WTC11 (cell line): ENCODE measurements at regions not wholly inside any gene's neighbourhood (a gene's known extent, or its start where the extent isn't known, plus 50 kb on each side); places are given as distances from the start of the nearest gene placed in this dataset.
A peak's percentile ranks its signal among the peaks of the same experiment; 100 is the strongest.

Experiments
- ATAC-seq: fragments of 200-7000 bp; cut with Tn5 transposase; 2 replicates; pipeline ENCODE4 v1.10.0; 2021; ENCODE audit warnings: mild to moderate bottlenecking, moderate library complexity
- CTCF ChIA-PET: fragments of 300-600 bp; sonication (Branson Sonifier 250); formaldehyde crosslinking; loops from one replicate; lab custom pipeline; 2021; ENCODE audit warnings: antibody characterized with exemption; lab: Charles Lee
- POLR2A ChIA-PET: fragments of 350-600 bp; sonication (Branson Sonifier 250); formaldehyde crosslinking; loops from one replicate; lab custom pipeline; 2021; ENCODE audit warnings: antibody characterized with exemption; lab: Charles Lee
- DNase-seq: peaks from one replicate; pipeline ENCODE4 v3.0.0; 2021; ENCODE audit warnings: low spot score
- H3K27ac Mint-ChIP-seq: 2 replicates; pipeline ENCODE4 v1.8.0; 2021; ENCODE audit warnings: mixed read lengths
- H3K27me3 Mint-ChIP-seq: 2 replicates; pipeline ENCODE4 v1.8.0; 2021; ENCODE audit warnings: low read depth, mild to moderate bottlenecking, moderate library complexity, mixed read lengths
- H3K36me3 Mint-ChIP-seq: 2 replicates; pipeline ENCODE4 v1.8.0; 2021; ENCODE audit warnings: mixed read lengths
- H3K4me1 Mint-ChIP-seq: 2 replicates; pipeline ENCODE4 v1.8.0; 2022; ENCODE audit warnings: mixed read lengths
- H3K4me3 Mint-ChIP-seq: 2 replicates; pipeline ENCODE4 v1.8.0; 2021; ENCODE audit warnings: mild to moderate bottlenecking, moderate library complexity, mixed read lengths
- H3K9me3 Mint-ChIP-seq: 2 replicates; pipeline ENCODE4 v1.8.0; 2021; ENCODE audit warnings: mixed read lengths
- CBFB ChIP-seq: sonication (generic); formaldehyde crosslinking; IDR thresholded peaks from 2 replicates; pipeline ENCODE4 v1.8.1; 2022; ENCODE audit warnings: mild to moderate bottlenecking, low read depth, missing genetic modification reagents
- CREB1 ChIP-seq: sonication (generic); formaldehyde crosslinking; IDR thresholded peaks from 2 replicates; pipeline ENCODE4 v1.8.0; 2023; ENCODE audit warnings: mild to moderate bottlenecking, missing genetic modification reagents
- ELF4 ChIP-seq: sonication (generic); formaldehyde crosslinking; IDR thresholded peaks from 2 replicates; pipeline ENCODE4 v1.8.1; 2022; ENCODE audit warnings: low read depth, mild to moderate bottlenecking, moderate library complexity, missing genetic modification reagents
- GRHL2 ChIP-seq: fragments of 250-450 bp; sonication (Bioruptor Pico); IDR thresholded peaks from 2 replicates; pipeline ENCODE4 v1.8.0; 2022; ENCODE audit warnings: mild to moderate bottlenecking, moderate library complexity; ENCODE audit not compliant: insufficient replicate concordance, severe bottlenecking
- HMGA2 ChIP-seq: fragments of 250-450 bp; sonication (Bioruptor Pico); IDR thresholded peaks from 2 replicates; pipeline ENCODE4 v1.4.0; 2021; ENCODE audit warnings: mild to moderate bottlenecking, moderate library complexity
- KAT7 ChIP-seq: sonication (generic); formaldehyde crosslinking; IDR thresholded peaks from 2 replicates; pipeline ENCODE4 v1.8.1; 2023; ENCODE audit warnings: missing genetic modification reagents, mild to moderate bottlenecking, borderline replicate concordance
- MXD4 ChIP-seq: fragments of 250-450 bp; sonication (Bioruptor Pico); IDR thresholded peaks from 2 replicates; pipeline ENCODE4 v1.8.0; 2021; ENCODE audit warnings: mild to moderate bottlenecking, moderate library complexity, borderline replicate concordance
- NFATC4 ChIP-seq: fragments of 250-450 bp; sonication (Bioruptor Pico); IDR thresholded peaks from 2 replicates; pipeline ENCODE4 v1.9.0; 2021; ENCODE audit warnings: mild to moderate bottlenecking
- NR3C1 ChIP-seq: sonication (generic); formaldehyde crosslinking; conservative IDR thresholded peaks from 2 replicates; pipeline ENCODE4 v1.8.1; 2023; ENCODE audit warnings: low read depth, mild to moderate bottlenecking, missing genetic modification reagents
- PRRX2 ChIP-seq: fragments of 250-450 bp; sonication (Bioruptor Pico); IDR thresholded peaks from 2 replicates; pipeline ENCODE4 v1.8.0; 2021; ENCODE audit warnings: mild to moderate bottlenecking
- RORB ChIP-seq: fragments of 250-450 bp; sonication (Bioruptor Pico); IDR thresholded peaks from 2 replicates; pipeline ENCODE4 v1.9.0; 2021; ENCODE audit warnings: mild to moderate bottlenecking
- SMAD3 ChIP-seq: sonication (generic); formaldehyde crosslinking; IDR thresholded peaks from 2 replicates; pipeline ENCODE4 v1.8.0; 2022; ENCODE audit warnings: missing genetic modification reagents, mild to moderate bottlenecking, borderline replicate concordance
- SMAD4 ChIP-seq: sonication (generic); formaldehyde crosslinking; IDR thresholded peaks from 2 replicates; pipeline ENCODE4 v1.8.0; 2022; ENCODE audit warnings: mild to moderate bottlenecking, missing genetic modification reagents
- SOX15 ChIP-seq: fragments of 250-450 bp; sonication (Bioruptor Pico); IDR thresholded peaks from 2 replicates; pipeline ENCODE4 v1.9.0; 2021; ENCODE audit warnings: mild to moderate bottlenecking
- TEAD1 ChIP-seq: sonication (generic); formaldehyde crosslinking; IDR thresholded peaks from 2 replicates; pipeline ENCODE4 v1.8.0; 2022; ENCODE audit warnings: mild to moderate bottlenecking, missing genetic modification reagents
- TP53 ChIP-seq: sonication (generic); formaldehyde crosslinking; IDR thresholded peaks from 2 replicates; pipeline ENCODE4 v1.8.1; 2023; ENCODE audit warnings: mild to moderate bottlenecking, missing genetic modification reagents
- ZNF396 ChIP-seq: fragments of 250-450 bp; sonication (Bioruptor Pico); IDR thresholded peaks from 2 replicates; pipeline ENCODE4 v1.8.0; 2021; ENCODE audit warnings: mild to moderate bottlenecking, moderate library complexity, borderline replicate concordance
- TF ChIP-seq, protein P1 (sequence below): sonication (generic); formaldehyde crosslinking; IDR thresholded peaks from 2 replicates; pipeline ENCODE4 v1.8.1; 2023; ENCODE audit warnings: mild to moderate bottlenecking, missing genetic modification reagents
- TF ChIP-seq, protein P2 (sequence below): sonication (generic); formaldehyde crosslinking; IDR thresholded peaks from 2 replicates; pipeline ENCODE4 v1.8.1; 2023; ENCODE audit warnings: mild to moderate bottlenecking, missing genetic modification reagents, moderate library complexity
- TF ChIP-seq, protein P3 (sequence below): fragments of 250-450 bp; sonication (Bioruptor Pico); conservative IDR thresholded peaks from 2 replicates; pipeline ENCODE4 v1.9.0; 2021; ENCODE audit warnings: mild to moderate bottlenecking
- TF ChIP-seq, protein P4 (sequence below): fragments of 250-450 bp; sonication (Bioruptor Pico); IDR thresholded peaks from 2 replicates; pipeline ENCODE4 v1.8.0; 2021; ENCODE audit warnings: mild to moderate bottlenecking
- TF ChIP-seq, protein P5 (sequence below): sonication (generic); formaldehyde crosslinking; IDR thresholded peaks from 2 replicates; pipeline ENCODE4 v1.8.1; 2023; ENCODE audit warnings: mild to moderate bottlenecking, missing genetic modification reagents, borderline replicate concordance

DNA sequence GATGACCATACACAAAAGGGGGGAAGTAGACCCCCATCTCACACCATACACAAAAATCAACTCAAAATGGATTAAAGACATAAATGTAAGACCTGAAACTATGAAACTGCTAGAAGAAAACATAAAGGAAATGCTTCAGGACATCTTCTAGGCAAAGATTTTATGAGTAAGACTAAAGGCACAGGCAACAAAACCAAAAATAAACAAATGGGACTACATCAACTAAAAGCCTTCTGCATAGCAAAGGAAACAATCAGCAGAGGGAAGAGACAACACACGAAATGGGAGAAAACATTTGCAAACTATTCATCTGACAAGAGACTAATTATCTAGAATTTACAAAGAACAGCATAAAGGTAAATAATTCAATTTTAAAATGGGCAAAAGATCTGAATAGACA, 152.1 kb downstream of the AXIN2 start (continued):
- TF ChIP-seq, protein P1, sequence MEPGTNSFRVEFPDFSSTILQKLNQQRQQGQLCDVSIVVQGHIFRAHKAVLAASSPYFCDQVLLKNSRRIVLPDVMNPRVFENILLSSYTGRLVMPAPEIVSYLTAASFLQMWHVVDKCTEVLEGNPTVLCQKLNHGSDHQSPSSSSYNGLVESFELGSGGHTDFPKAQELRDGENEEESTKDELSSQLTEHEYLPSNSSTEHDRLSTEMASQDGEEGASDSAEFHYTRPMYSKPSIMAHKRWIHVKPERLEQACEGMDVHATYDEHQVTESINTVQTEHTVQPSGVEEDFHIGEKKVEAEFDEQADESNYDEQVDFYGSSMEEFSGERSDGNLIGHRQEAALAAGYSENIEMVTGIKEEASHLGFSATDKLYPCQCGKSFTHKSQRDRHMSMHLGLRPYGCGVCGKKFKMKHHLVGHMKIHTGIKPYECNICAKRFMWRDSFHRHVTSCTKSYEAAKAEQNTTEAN (CRISPR knock-in tag) = no peak
- TF ChIP-seq MXD4 (CRISPR knock-in tag) = no peak
- TF ChIP-seq NFATC4 (CRISPR knock-in tag) = no peak

DNA sequence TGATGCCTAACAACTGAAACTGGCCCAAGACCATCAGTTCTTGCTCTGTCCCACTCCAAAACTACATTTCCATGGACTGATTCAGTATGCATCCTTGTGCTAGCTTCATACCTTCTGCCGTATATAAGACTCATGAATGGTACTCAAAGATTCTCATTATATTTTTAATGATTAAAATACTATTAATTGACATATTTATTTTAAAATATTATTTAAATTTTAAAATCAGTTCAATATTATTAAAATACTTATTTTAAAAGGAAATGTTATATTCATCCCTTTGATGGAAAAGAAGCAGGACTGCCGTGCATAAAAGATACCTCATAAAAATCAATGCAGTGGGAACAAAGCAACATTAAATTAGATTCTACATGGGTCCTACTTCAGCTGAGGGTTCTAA, 153.4 kb downstream of the AXIN2 start:
- ChIA-PET CTCF (no interaction called here), POLR2A (no interaction called here)
- Mint-ChIP-seq H3K4me3 (no peak overlapping the region), H3K9me3 (peaks cover 21% of the 10 kb centered on the region), H3K27ac (no peak overlapping the region), H3K27me3 (no peaks in the 10 kb centered on the region), H3K36me3 (no peaks in the 10 kb centered on the region), H3K4me1 (no peaks in the 10 kb centered on the region)
- ATAC-seq (no peak), DNase-seq (no peak)
- TF ChIP-seq SMAD3 (CRISPR knock-in tag) (no peak), HMGA2 (peak; percentile 95)

DNA sequence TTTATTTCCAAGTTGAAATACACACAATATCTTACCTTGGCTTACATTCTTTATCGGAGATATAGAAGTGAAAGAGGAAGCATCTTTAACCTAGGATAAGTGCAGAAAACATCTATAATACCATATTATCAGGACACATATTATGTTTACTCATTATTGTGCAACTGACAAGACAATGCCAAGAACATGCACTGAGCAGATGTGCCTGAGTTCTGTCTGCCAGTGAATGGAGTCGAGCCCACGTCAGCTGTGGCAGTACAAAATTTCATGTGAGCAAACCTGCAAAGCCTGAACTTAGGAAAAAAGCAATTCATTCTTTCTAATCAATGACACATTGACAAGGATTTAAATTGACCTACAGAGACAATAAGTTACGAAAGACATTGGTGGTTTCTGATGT, 154.4 kb downstream of the AXIN2 start:
- POLR2A ChIA-PET = no interaction called here
- no peaks in the 10 kb centered on the region for H3K36me3 Mint-ChIP-seq
- CTCF ChIA-PET = no interaction called here
- DNase-seq (no peak), ATAC-seq (no peak)
- no peak overlapping the region for H3K4me3 Mint-ChIP-seq
- peaks cover 5% of the 10 kb centered on the region for H3K4me1 Mint-ChIP-seq
- no peaks in the 10 kb centered on the region for H3K27me3 Mint-ChIP-seq
- H3K27ac Mint-ChIP-seq = no peak overlapping the region
- peaks cover 13% of the 10 kb centered on the region for H3K9me3 Mint-ChIP-seq
- TF ChIP-seq CBFB (CRISPR knock-in tag) (no peak), TEAD1 (CRISPR knock-in tag) (no peak), NR3C1 (CRISPR knock-in tag) (no peak)
- TF ChIP-seq, protein P2, sequence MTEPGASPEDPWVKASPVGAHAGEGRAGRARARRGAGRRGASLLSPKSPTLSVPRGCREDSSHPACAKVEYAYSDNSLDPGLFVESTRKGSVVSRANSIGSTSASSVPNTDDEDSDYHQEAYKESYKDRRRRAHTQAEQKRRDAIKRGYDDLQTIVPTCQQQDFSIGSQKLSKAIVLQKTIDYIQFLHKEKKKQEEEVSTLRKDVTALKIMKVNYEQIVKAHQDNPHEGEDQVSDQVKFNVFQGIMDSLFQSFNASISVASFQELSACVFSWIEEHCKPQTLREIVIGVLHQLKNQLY (CRISPR knock-in tag) = no peak
- TF ChIP-seq, protein P3, sequence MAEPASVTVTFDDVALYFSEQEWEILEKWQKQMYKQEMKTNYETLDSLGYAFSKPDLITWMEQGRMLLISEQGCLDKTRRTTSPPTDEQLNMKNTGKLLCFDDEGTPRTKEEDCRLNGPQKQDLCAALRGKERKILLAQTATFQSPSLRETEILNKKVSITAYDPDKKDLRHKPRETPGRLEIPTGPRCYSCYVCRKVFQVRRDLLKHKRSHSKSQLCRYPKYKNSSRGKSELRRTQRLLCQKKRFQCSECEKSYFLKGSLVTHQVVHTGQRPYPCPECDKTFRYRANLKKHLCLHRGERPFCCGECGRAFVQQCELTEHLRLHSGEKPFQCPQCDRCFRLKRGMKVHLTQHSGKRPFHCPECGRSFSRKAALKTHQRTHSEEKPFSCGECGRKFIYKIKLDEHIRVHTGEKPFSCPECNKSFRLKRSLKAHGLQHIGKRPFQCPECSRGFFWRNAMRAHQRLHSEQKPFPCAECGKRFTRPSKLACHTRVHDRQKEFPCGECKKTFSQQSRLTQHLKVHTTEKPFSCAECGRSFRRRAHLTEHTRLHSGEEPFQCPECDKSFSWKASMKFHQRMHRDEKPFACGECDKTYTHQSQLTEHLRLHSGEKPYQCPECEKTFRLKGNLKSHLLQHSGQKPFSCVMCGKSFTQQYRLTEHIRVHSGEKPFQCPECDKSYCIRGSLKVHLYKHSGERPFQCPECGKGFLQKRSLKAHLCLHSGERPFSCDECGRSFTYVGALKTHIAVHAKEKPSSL (CRISPR knock-in tag) = no peak

DNA sequence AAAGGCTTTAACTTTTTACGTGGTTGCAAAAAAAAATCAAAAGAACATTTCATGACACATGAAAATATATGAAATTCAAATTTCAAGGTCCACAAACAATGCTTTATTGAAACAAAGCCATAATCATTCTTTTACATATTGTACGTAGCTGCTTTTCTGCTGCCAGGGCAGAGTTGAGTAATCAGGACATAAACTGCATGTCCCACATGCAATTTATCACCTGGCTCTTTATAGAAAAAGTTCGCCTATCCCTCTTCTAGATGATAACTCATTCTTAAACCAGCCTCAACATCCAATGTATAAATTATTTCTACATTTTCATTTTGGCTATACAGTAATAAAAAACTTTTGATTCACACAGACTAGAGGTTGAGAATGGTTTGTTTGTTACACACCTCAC, 154.9 kb downstream of the AXIN2 start:
- DNase-seq = no peak
- H3K27me3 Mint-ChIP-seq = no peaks in the 10 kb centered on the region
- TF ChIP-seq ZNF396 (CRISPR knock-in tag) (no peak), CREB1 (CRISPR knock-in tag) (no peak), SMAD4 (CRISPR knock-in tag) (no peak), TEAD1 (CRISPR knock-in tag) (no peak), PRRX2 (CRISPR knock-in tag) (no peak), ELF4 (CRISPR knock-in tag) (no peak), RORB (no peak), TP53 (CRISPR knock-in tag) (no peak), KAT7 (CRISPR knock-in tag) (no peak), SOX15 (CRISPR knock-in tag) (no peak), GRHL2 (CRISPR knock-in tag) (no peak)
- TF ChIP-seq, protein P4, sequence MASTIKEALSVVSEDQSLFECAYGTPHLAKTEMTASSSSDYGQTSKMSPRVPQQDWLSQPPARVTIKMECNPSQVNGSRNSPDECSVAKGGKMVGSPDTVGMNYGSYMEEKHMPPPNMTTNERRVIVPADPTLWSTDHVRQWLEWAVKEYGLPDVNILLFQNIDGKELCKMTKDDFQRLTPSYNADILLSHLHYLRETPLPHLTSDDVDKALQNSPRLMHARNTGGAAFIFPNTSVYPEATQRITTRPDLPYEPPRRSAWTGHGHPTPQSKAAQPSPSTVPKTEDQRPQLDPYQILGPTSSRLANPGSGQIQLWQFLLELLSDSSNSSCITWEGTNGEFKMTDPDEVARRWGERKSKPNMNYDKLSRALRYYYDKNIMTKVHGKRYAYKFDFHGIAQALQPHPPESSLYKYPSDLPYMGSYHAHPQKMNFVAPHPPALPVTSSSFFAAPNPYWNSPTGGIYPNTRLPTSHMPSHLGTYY (CRISPR knock-in tag) = no peak
- TF ChIP-seq, protein P5, sequence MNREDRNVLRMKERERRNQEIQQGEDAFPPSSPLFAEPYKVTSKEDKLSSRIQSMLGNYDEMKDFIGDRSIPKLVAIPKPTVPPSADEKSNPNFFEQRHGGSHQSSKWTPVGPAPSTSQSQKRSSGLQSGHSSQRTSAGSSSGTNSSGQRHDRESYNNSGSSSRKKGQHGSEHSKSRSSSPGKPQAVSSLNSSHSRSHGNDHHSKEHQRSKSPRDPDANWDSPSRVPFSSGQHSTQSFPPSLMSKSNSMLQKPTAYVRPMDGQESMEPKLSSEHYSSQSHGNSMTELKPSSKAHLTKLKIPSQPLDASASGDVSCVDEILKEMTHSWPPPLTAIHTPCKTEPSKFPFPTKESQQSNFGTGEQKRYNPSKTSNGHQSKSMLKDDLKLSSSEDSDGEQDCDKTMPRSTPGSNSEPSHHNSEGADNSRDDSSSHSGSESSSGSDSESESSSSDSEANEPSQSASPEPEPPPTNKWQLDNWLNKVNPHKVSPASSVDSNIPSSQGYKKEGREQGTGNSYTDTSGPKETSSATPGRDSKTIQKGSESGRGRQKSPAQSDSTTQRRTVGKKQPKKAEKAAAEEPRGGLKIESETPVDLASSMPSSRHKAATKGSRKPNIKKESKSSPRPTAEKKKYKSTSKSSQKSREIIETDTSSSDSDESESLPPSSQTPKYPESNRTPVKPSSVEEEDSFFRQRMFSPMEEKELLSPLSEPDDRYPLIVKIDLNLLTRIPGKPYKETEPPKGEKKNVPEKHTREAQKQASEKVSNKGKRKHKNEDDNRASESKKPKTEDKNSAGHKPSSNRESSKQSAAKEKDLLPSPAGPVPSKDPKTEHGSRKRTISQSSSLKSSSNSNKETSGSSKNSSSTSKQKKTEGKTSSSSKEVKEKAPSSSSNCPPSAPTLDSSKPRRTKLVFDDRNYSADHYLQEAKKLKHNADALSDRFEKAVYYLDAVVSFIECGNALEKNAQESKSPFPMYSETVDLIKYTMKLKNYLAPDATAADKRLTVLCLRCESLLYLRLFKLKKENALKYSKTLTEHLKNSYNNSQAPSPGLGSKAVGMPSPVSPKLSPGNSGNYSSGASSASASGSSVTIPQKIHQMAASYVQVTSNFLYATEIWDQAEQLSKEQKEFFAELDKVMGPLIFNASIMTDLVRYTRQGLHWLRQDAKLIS (CRISPR knock-in tag) = no peak

More for the DNA sequence above, 154.9 kb downstream of the AXIN2 start:
- H3K27ac Mint-ChIP-seq = no peak overlapping the region
- ChIA-PET POLR2A (no interaction called here), CTCF (no interaction called here)
- peaks cover 7% of the 10 kb centered on the region for H3K4me1 Mint-ChIP-seq
- peaks cover 10% of the 10 kb centered on the region for H3K9me3 Mint-ChIP-seq
- no peak for ATAC-seq
- H3K4me3 Mint-ChIP-seq = no peak overlapping the region
- H3K36me3 Mint-ChIP-seq = no peaks in the 10 kb centered on the region
